Body of pancreas (tissue), 4 donors: ENCODE measurements at regions not wholly inside any gene's neighbourhood (a gene's known extent, or its start where the extent isn't known, plus 50 kb on each side); places are given as distances from the start of the nearest gene placed in this dataset.

Experiments
- ATAC-seq: fragments of 150-250 bp; one replicate; pipeline ENCODE4 v1.9.1; 2016
- DNase-seq, 4 donors: peaks; one replicate each; pipeline ENCODE4 v3.0.0-alpha.2; 2019
- H3K27ac ChIP-seq, 4 donors: fragments of 200-600 bp; sonication (generic); 1 replicate in 3 of 4; 2 replicates in 1 of 4; pipeline versions ENCODE4 v1.5.1 to v1.6.1; 2016 to 2019; ENCODE audit warnings: mild to moderate bottlenecking in 1 of 4, mixed read lengths in 1 of 4, moderate library complexity in 1 of 4
- H3K27me3 ChIP-seq, 2 donors: fragments of 200-600 bp; sonication (generic); one replicate each; pipeline ENCODE4 v1.6.0; 2016; ENCODE audit warnings: mild to moderate bottlenecking in 1 of 2
- H3K36me3 ChIP-seq, 2 donors: fragments of 200-600 bp; sonication (generic); replicated peaks in 1 of 2; 2 replicates each; pipeline ENCODE4 v1.5.1; 2016; ENCODE audit warnings: low read depth in 2 of 2; ENCODE audit not compliant: insufficient read depth in 1 of 2
- H3K4me1 ChIP-seq: fragments of 200-600 bp; sonication (generic); one replicate; pipeline ENCODE4 v1.6.0; 2016
- H3K4me3 ChIP-seq, 2 donors: fragments of 200-600 bp; sonication (generic); 1 replicate in 1 of 2; 2 replicates in 1 of 2; pipeline ENCODE4 v1.5.1; 2016 to 2019
- H3K9me3 ChIP-seq, 3 donors: fragments of 200-600 bp; sonication (generic); 1 replicate in 2 of 3; 2 replicates in 1 of 3; pipeline ENCODE4 v1.5.1; 2016
- CTCF ChIP-seq, 7 experiments: fragments of 450-650 bp in 4 of 7; fragments of 200-600 bp in 3 of 7; sonication (generic) in 3 of 7; IDR thresholded peaks; one replicate each; pipeline ENCODE4 v1.5.1; 2016 to 2019; ENCODE audit warnings: antibody characterized with exemption in 7 of 7
- POLR2A ChIP-seq, 3 donors: fragments of 450-650 bp; IDR thresholded peaks; one replicate each; pipeline ENCODE4 v1.6.1; 2016; ENCODE audit warnings: antibody characterized with exemption in 3 of 3, mild to moderate bottlenecking in 2 of 3
- WGBS, 2 donors: methylation state at CpG; one replicate each; pipeline ENCODE4 v1.1.5; 2017; 5-methylcytosine and 5-hydroxymethylcytosine counted together
- intact Hi-C: fragments of 100-400 bp; cut with DNase I; formaldehyde crosslinking; loops from one replicate; pipeline ENCODE4 v1.15.1; 2023

- Histone ChIP-seq H3K4me3 (no peak overlapping the region), H3K27me3 (no peaks in the 10 kb centered on the region), H3K9me3 (no peaks in the 10 kb centered on the region), H3K4me1 (no peaks in the 10 kb centered on the region), H3K27ac (no peak overlapping the region), H3K36me3 (no peaks in the 10 kb centered on the region)
- 72 to 81% methylated on average over 5 of the region's 5 CpGs for WGBS, 2 donors
- no peak for ATAC-seq
- no peak for DNase-seq
- TF ChIP-seq POLR2A (IDR thresholded peaks at IDR 0.05) (no peak), CTCF (IDR thresholded peaks at IDR 0.05) (no peak)
- intact Hi-C loops = no loop called here
Measured at GRCh38 chr7:19295376-19295775, 150.2 kb upstream of the FERD3L start.

GRCh38 chr7:19294619-19295018, 149.4 kb upstream of the FERD3L start:
- Histone ChIP-seq H3K9me3 (no peaks in the 10 kb centered on the region), H3K4me3 (no peak overlapping the region), H3K4me1 (no peaks in the 10 kb centered on the region), H3K36me3 (no peaks in the 10 kb centered on the region), H3K27me3 (no peaks in the 10 kb centered on the region), H3K27ac (no peak overlapping the region)
- intact Hi-C loops = no loop called here
- DNase-seq = no peak
- TF ChIP-seq CTCF (IDR thresholded peaks at IDR 0.05) = no peak
- TF ChIP-seq POLR2A (IDR thresholded peaks at IDR 0.05) = no peak
- 68 to 74% methylated on average over 5 of the region's 5 CpGs for WGBS, 2 donors
- no peak for ATAC-seq

- intact Hi-C loops = no loop called here
- no peak for DNase-seq
- Histone ChIP-seq H3K36me3 (no peaks in the 10 kb centered on the region), H3K27ac (no peak overlapping the region), H3K4me3 (no peak overlapping the region), H3K9me3 (no peaks in the 10 kb centered on the region), H3K27me3 (no peaks in the 10 kb centered on the region), H3K4me1 (no peaks in the 10 kb centered on the region)
- WGBS, 2 donors = 43 to 51% methylated on average over 3 of the region's 3 CpGs
- no peak for TF ChIP-seq CTCF (IDR thresholded peaks at IDR 0.05)
- no peak for TF ChIP-seq POLR2A (IDR thresholded peaks at IDR 0.05)
- no peak for ATAC-seq
Measured at GRCh38 chr7:19293431-19293830, 148.2 kb upstream of the FERD3L start.

GRCh38 chr7:19290968-19291367, 145.7 kb upstream of the FERD3L start:
- ATAC-seq = no peak
- no peaks in the 10 kb centered on the region for H3K36me3 ChIP-seq
- DNase-seq = no peak
- H3K4me3 ChIP-seq = no peak overlapping the region
- no peaks in the 10 kb centered on the region for H3K9me3 ChIP-seq
- H3K27ac ChIP-seq = no peak overlapping the region
- intact Hi-C loops = no loop called here
- TF ChIP-seq CTCF (IDR thresholded peaks at IDR 0.05) = no peak
- TF ChIP-seq POLR2A (IDR thresholded peaks at IDR 0.05) = no peak
- H3K4me1 ChIP-seq = no peaks in the 10 kb centered on the region
- H3K27me3 ChIP-seq = no peaks in the 10 kb centered on the region

- H3K27ac ChIP-seq = no peak overlapping the region
- no peaks in the 10 kb centered on the region for H3K36me3 ChIP-seq
- DNase-seq = no peak
- 50 to 59% methylated on average over 1 of the region's 1 CpG for WGBS, 2 donors
- H3K4me1 ChIP-seq = no peaks in the 10 kb centered on the region
- H3K9me3 ChIP-seq = no peaks in the 10 kb centered on the region
- no peak for ATAC-seq
- no peak for TF ChIP-seq CTCF (IDR thresholded peaks at IDR 0.05)
- no peak for TF ChIP-seq POLR2A (IDR thresholded peaks at IDR 0.05)
- H3K4me3 ChIP-seq = no peak overlapping the region
- intact Hi-C loops = no loop called here
- H3K27me3 ChIP-seq = no peaks in the 10 kb centered on the region
Measured at GRCh38 chr7:19290066-19290465, 144.8 kb upstream of the FERD3L start.
